Neural progenitor cell (in vitro differentiated cells): ENCODE measurements at regions not wholly inside any gene's neighbourhood (a gene's known extent, or its start where the extent isn't known, plus 50 kb on each side); places are given as distances from the start of the nearest gene placed in this dataset.

Experiments
- DNase-seq: peaks from one replicate; pipeline ENCODE4 v3.0.0-alpha.2; 2016; ENCODE audit warnings: low spot score
- H2AFZ ChIP-seq: fragments of 200-600 bp; sonication (generic); replicated peaks from 2 replicates; pipeline ENCODE4 v1.6.1; 2016; ENCODE audit warnings: antibody characterized with exemption
- H3F3A ChIP-seq: fragments of 200-600 bp; sonication (generic); 2 replicates; pipeline ENCODE4 v1.6.1; 2016; ENCODE audit warnings: antibody characterized with exemption, low read depth
- H3K27ac ChIP-seq: fragments of 200-600 bp; sonication (generic); 2 replicates; pipeline ENCODE4 v1.5.1; 2016; ENCODE audit warnings: mild to moderate bottlenecking
- H3K27me3 ChIP-seq: fragments of 200-600 bp; sonication (generic); 2 replicates; pipeline ENCODE4 v1.6.1; 2016; ENCODE audit warnings: mild to moderate bottlenecking, moderate library complexity
- H3K36me3 ChIP-seq: fragments of 200-600 bp; sonication (generic); 2 replicates; pipeline ENCODE4 v1.5.1; 2016
- H3K4me1 ChIP-seq: fragments of 200-600 bp; sonication (generic); 2 replicates; pipeline ENCODE4 v1.6.1; 2016; ENCODE audit warnings: mixed run types
- H3K4me2 ChIP-seq: fragments of 200-600 bp; sonication (generic); 2 replicates; pipeline ENCODE4 v1.6.1; 2016
- H3K4me3 ChIP-seq: fragments of 200-600 bp; sonication (generic); 2 replicates; pipeline ENCODE4 v1.5.1; 2016
- H3K79me2 ChIP-seq: fragments of 200-600 bp; sonication (generic); 2 replicates; pipeline ENCODE4 v1.6.1; 2016; ENCODE audit warnings: low read depth
- H3K9ac ChIP-seq: fragments of 200-600 bp; sonication (generic); 2 replicates; pipeline ENCODE4 v1.6.1; 2016
- H3K9me3 ChIP-seq: fragments of 200-600 bp; sonication (generic); 2 replicates; pipeline ENCODE4 v1.5.1; 2016; ENCODE audit warnings: low read depth
- H4K20me1 ChIP-seq: fragments of 200-600 bp; sonication (generic); 2 replicates; pipeline ENCODE4 v1.6.1; 2016; ENCODE audit warnings: low read depth
- H3K27ac Mint-ChIP-seq: 3 replicates; pipeline ENCODE4 v1.8.0; 2021; ENCODE audit warnings: mixed read lengths
- H3K27me3 Mint-ChIP-seq: 2 replicates; pipeline ENCODE4 v1.8.0; 2022; ENCODE audit warnings: low read depth, mild to moderate bottlenecking, inconsistent platforms, moderate library complexity, mixed read lengths; ENCODE audit not compliant: insufficient read depth
- H3K36me3 Mint-ChIP-seq: 3 replicates; pipeline ENCODE4 v1.8.0; 2021; ENCODE audit warnings: mixed read lengths
- H3K4me1 Mint-ChIP-seq: 3 replicates; pipeline ENCODE4 v1.8.0; 2021; ENCODE audit warnings: mixed read lengths
- H3K4me3 Mint-ChIP-seq: 3 replicates; pipeline ENCODE4 v1.8.0; 2021; ENCODE audit warnings: mild to moderate bottlenecking, moderate library complexity, mixed read lengths
- H3K9me3 Mint-ChIP-seq: 3 replicates; pipeline ENCODE4 v1.8.0; 2020; ENCODE audit warnings: mixed read lengths
- CTCF ChIP-seq: fragments of 200-600 bp; sonication (generic); IDR thresholded peaks from 2 replicates; pipeline ENCODE4 v1.5.1; 2017; ENCODE audit warnings: antibody characterized with exemption, mild to moderate bottlenecking
- EZH2 ChIP-seq: fragments of 200-600 bp; sonication (generic); IDR thresholded peaks from 2 replicates; pipeline ENCODE4 v1.6.1; 2017; ENCODE audit warnings: antibody characterized with exemption, mild to moderate bottlenecking, moderate library complexity
- EZH2phosphoT487 ChIP-seq: fragments of 200-600 bp; sonication (generic); IDR thresholded peaks from 2 replicates; pipeline ENCODE4 v1.6.1; 2017; ENCODE audit warnings: antibody characterized with exemption

GRCh38 chr7:47648275-47648925 lies 66.5 kb upstream of the TNS3 start:
- Histone ChIP-seq H3K79me2 (no peaks in the 10 kb centered on the region), H3K36me3 (peaks cover 3% of the 10 kb centered on the region), H3K9me3 (peaks cover 5% of the 10 kb centered on the region), H3K27ac (no peak overlapping the region), H3K27me3 (no peaks in the 10 kb centered on the region), H2AFZ (no peak overlapping the region), H3K4me3 (no peak overlapping the region), H3K4me1 (peaks cover 23% of the 10 kb centered on the region), H3F3A (peaks cover 5% of the 10 kb centered on the region), H3K9ac (no peak overlapping the region), H3K4me2 (no peak overlapping the region), H4K20me1 (no peaks in the 10 kb centered on the region)
- peaks cover 8% of the 10 kb centered on the region for H3K36me3 Mint-ChIP-seq
- H3K27me3 Mint-ChIP-seq: peaks cover 6% of the 10 kb centered on the region
- peaks cover 22% of the 10 kb centered on the region for H3K4me1 Mint-ChIP-seq
- H3K4me3 Mint-ChIP-seq: no peak overlapping the region
- H3K27ac Mint-ChIP-seq: peak overlapping the region; percentile 52
- no peak for TF ChIP-seq EZH2
- no peak for TF ChIP-seq CTCF
- no peak for TF ChIP-seq EZH2phosphoT487
- no peak for DNase-seq
- peaks cover 15% of the 10 kb centered on the region for H3K9me3 Mint-ChIP-seq

DNA sequence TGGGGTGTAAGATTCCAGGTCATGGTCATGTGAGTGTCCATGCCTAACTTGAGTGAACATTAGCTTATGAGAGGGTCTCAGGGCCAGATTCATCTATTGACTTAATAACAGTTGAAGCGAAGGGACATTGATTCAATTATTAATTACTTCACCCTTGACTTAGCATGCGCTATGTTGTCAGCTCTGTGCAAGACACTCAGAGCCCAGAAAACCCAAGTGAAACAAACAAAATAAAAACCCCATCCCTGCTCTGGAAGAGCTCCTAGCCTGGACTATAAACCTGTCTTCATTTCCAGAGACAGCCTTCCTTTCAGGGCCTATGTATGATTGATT lies 66.0 kb upstream of the TNS3 start:
- peaks cover 9% of the 10 kb centered on the region for H3K36me3 Mint-ChIP-seq
- no peak overlapping the region for H3K9ac ChIP-seq

DNA sequence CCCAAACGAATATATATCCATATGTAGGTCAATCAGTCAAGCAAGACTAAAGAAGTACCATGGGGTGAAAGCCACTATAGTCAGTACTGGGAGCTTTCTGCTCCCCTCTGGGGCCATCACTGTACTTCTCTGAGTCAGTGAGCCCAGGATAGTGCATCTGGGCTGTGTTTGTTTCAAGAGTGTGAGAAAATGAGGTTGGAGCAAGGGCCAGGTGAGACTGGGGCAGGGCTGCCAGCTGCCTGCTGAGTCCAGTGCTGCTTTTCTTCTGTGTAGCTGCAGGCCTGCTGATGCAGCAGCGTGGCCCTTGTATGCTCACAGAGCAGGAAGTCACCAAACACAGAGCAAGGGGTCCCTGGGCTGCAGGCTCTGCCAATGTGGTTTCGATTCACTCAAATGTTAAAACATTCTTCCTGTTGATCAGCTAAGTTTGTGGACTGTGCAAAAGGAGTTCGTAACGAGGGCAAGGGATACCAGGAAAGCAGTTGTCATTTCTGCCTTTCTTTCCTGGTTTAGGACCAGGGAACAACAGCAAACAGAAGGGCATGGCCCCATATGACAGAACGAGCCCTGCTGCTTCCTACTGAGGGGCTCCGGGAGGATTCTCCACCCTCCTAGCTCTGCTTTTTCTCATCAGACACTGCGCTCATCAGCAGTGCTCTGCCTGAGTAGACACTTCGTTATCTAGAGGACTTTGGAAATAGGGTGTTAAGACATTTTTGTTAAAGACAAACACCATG lies 65.4 kb upstream of the TNS3 start:
- Mint-ChIP-seq H3K27me3 (peaks cover 6% of the 10 kb centered on the region), H3K27ac (no peak overlapping the region)

More for the DNA sequence above, 66.0 kb upstream of the TNS3 start:
- peaks cover 5% of the 10 kb centered on the region for H3F3A ChIP-seq
- H3K4me2 ChIP-seq: no peak overlapping the region
- Mint-ChIP-seq H3K4me1 (peaks cover 22% of the 10 kb centered on the region), H3K27me3 (peaks cover 6% of the 10 kb centered on the region), H3K4me3 (no peak overlapping the region), H3K9me3 (peaks cover 17% of the 10 kb centered on the region), H3K27ac (no peak overlapping the region)
- peaks cover 10% of the 10 kb centered on the region for H3K9me3 ChIP-seq
- DNase-seq: no peak
- H3K27ac ChIP-seq: no peak overlapping the region
- H3K4me3 ChIP-seq: no peak overlapping the region
- peaks cover 23% of the 10 kb centered on the region for H3K4me1 ChIP-seq
- no peaks in the 10 kb centered on the region for H4K20me1 ChIP-seq
- no peaks in the 10 kb centered on the region for H3K27me3 ChIP-seq
- no peak overlapping the region for H2AFZ ChIP-seq
- no peak for TF ChIP-seq EZH2
- no peak for TF ChIP-seq EZH2phosphoT487
- TF ChIP-seq CTCF: no peak
- no peaks in the 10 kb centered on the region for H3K79me2 ChIP-seq
- peaks cover 3% of the 10 kb centered on the region for H3K36me3 ChIP-seq

More for the DNA sequence above, 65.4 kb upstream of the TNS3 start:
- Histone ChIP-seq H3K36me3 (peaks cover 3% of the 10 kb centered on the region), H2AFZ (peak overlapping the region; percentile 22), H3K27ac (no peak overlapping the region), H3K9ac (no peak overlapping the region), H3K9me3 (peaks cover 12% of the 10 kb centered on the region), H3K27me3 (no peaks in the 10 kb centered on the region), H3K4me1 (peaks cover 23% of the 10 kb centered on the region), H3K79me2 (no peaks in the 10 kb centered on the region), H3K4me3 (no peak overlapping the region), H4K20me1 (no peaks in the 10 kb centered on the region), H3K4me2 (peak overlapping the region; percentile 1), H3F3A (peaks cover 5% of the 10 kb centered on the region)
- DNase-seq: no peak
- Mint-ChIP-seq H3K9me3 (peaks cover 17% of the 10 kb centered on the region), H3K36me3 (peaks cover 9% of the 10 kb centered on the region), H3K4me1 (peaks cover 22% of the 10 kb centered on the region), H3K4me3 (no peak overlapping the region)
- TF ChIP-seq CTCF (no peak), EZH2phosphoT487 (no peak), EZH2 (no peak)
